ENCODE measurements at regions not wholly inside any gene's neighbourhood (a gene's known extent, or its start where the extent isn't known, plus 50 kb on each side); places are given as distances from the start of the nearest gene placed in this dataset.

GRCh38 chr11:28932940-28933339, 824.8 kb downstream of the METTL15 start:
- Histone ChIP-seq H3K27ac (no peak overlapping the region), H3K4me1 (no peaks in the 10 kb centered on the region), H3K9ac (no peak overlapping the region), H3K36me3 (ENCODE audit: control insufficient read depth, insufficient read depth, low read length) (no peaks in the 10 kb centered on the region), H3K4me3 (ENCODE audit: low read depth, low read length) (no peak overlapping the region), H3K27me3 (ENCODE audit: control insufficient read depth, insufficient read depth, low read length) (no peaks in the 10 kb centered on the region), H3K79me2 (no peaks in the 10 kb centered on the region), H3K9me3 (ENCODE audit: control insufficient read depth, low read length) (no peaks in the 10 kb centered on the region), H2AFZ (no peak overlapping the region), H3K4me2 (ENCODE audit: low read length) (no peak overlapping the region)
- TF ChIP-seq, protein P1, sequence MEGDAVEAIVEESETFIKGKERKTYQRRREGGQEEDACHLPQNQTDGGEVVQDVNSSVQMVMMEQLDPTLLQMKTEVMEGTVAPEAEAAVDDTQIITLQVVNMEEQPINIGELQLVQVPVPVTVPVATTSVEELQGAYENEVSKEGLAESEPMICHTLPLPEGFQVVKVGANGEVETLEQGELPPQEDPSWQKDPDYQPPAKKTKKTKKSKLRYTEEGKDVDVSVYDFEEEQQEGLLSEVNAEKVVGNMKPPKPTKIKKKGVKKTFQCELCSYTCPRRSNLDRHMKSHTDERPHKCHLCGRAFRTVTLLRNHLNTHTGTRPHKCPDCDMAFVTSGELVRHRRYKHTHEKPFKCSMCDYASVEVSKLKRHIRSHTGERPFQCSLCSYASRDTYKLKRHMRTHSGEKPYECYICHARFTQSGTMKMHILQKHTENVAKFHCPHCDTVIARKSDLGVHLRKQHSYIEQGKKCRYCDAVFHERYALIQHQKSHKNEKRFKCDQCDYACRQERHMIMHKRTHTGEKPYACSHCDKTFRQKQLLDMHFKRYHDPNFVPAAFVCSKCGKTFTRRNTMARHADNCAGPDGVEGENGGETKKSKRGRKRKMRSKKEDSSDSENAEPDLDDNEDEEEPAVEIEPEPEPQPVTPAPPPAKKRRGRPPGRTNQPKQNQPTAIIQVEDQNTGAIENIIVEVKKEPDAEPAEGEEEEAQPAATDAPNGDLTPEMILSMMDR (IDR thresholded peaks at IDR 0.05): no peak

- no peak overlapping the region for H3K9ac ChIP-seq
- H3K79me2 ChIP-seq: no peaks in the 10 kb centered on the region
- H3K4me2 ChIP-seq (ENCODE audit: low read length): no peak overlapping the region
- TF ChIP-seq, protein P1 (IDR thresholded peaks at IDR 0.05): no peak
- no peaks in the 10 kb centered on the region for H3K27me3 ChIP-seq (ENCODE audit: control insufficient read depth, insufficient read depth, low read length)
- no peaks in the 10 kb centered on the region for H3K9me3 ChIP-seq (ENCODE audit: control insufficient read depth, low read length)
- H3K36me3 ChIP-seq (ENCODE audit: control insufficient read depth, insufficient read depth, low read length): no peaks in the 10 kb centered on the region
- no peak overlapping the region for H3K4me3 ChIP-seq (ENCODE audit: low read depth, low read length)
- no peak overlapping the region for H2AFZ ChIP-seq
- no peaks in the 10 kb centered on the region for H3K4me1 ChIP-seq
- H3K27ac ChIP-seq: no peak overlapping the region
Measured at GRCh38 chr11:28924004-28924403, 815.8 kb downstream of the METTL15 start.

- Histone ChIP-seq H3K27me3 (ENCODE audit: control insufficient read depth, insufficient read depth, low read length) (no peaks in the 10 kb centered on the region), H3K9me3 (ENCODE audit: control insufficient read depth, low read length) (no peaks in the 10 kb centered on the region), H3K27ac (no peak overlapping the region), H3K4me1 (no peaks in the 10 kb centered on the region), H3K4me2 (ENCODE audit: low read length) (no peak overlapping the region), H3K4me3 (ENCODE audit: low read depth, low read length) (no peak overlapping the region), H3K36me3 (ENCODE audit: control insufficient read depth, insufficient read depth, low read length) (no peaks in the 10 kb centered on the region), H2AFZ (no peak overlapping the region), H3K79me2 (no peaks in the 10 kb centered on the region), H3K9ac (no peak overlapping the region)
- TF ChIP-seq, protein P1 (IDR thresholded peaks at IDR 0.05): no peak
Measured at GRCh38 chr11:28922386-28922981, 814.3 kb downstream of the METTL15 start.

GRCh38 chr11:28919194-28919593, 811.0 kb downstream of the METTL15 start:
- no peak overlapping the region for H2AFZ ChIP-seq
- no peaks in the 10 kb centered on the region for H3K27me3 ChIP-seq (ENCODE audit: control insufficient read depth, insufficient read depth, low read length)
- H3K4me2 ChIP-seq (ENCODE audit: low read length): no peak overlapping the region
- H3K79me2 ChIP-seq: no peaks in the 10 kb centered on the region
- TF ChIP-seq, protein P1 (IDR thresholded peaks at IDR 0.05): no peak
- H3K36me3 ChIP-seq (ENCODE audit: control insufficient read depth, insufficient read depth, low read length): no peaks in the 10 kb centered on the region
- H3K4me3 ChIP-seq (ENCODE audit: low read depth, low read length): no peak overlapping the region
- H3K9me3 ChIP-seq (ENCODE audit: control insufficient read depth, low read length): no peaks in the 10 kb centered on the region
- H3K9ac ChIP-seq: no peak overlapping the region
- H3K27ac ChIP-seq: no peak overlapping the region
- no peaks in the 10 kb centered on the region for H3K4me1 ChIP-seq

DNA sequence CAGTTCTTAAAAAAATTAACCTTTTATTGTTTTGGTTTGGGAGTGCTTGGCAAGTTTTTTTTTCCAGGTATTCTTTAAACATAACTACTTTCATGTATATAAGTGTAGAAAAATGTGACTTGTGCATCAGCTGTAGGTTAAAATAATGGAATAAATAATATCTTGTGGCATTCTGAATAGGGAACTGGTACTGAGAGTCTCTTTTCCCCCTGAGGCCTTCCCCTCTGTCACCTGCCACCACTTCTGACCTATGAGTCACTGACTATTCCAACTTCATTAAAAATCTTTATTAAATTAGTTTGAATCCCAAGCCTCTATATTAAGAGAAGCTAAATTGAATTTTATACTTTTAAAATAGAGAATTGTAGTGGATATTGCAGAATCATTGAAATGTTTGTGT, 805.7 kb downstream of the METTL15 start:
- Histone ChIP-seq H3K36me3 (ENCODE audit: control insufficient read depth, insufficient read depth, low read length) (no peaks in the 10 kb centered on the region), H3K9me3 (ENCODE audit: control insufficient read depth, low read length) (no peaks in the 10 kb centered on the region), H3K4me2 (ENCODE audit: low read length) (no peak overlapping the region), H2AFZ (no peak overlapping the region), H3K4me1 (no peaks in the 10 kb centered on the region), H3K4me3 (ENCODE audit: low read depth, low read length) (no peak overlapping the region), H3K27me3 (ENCODE audit: control insufficient read depth, insufficient read depth, low read length) (no peaks in the 10 kb centered on the region), H3K9ac (no peak overlapping the region), H3K79me2 (no peaks in the 10 kb centered on the region), H3K27ac (no peak overlapping the region)
- TF ChIP-seq, protein P1 (IDR thresholded peaks at IDR 0.05): no peak

Data from parathyroid adenoma (tissue), 2 donors.